Endodermal cell (in vitro differentiated cells): ENCODE measurements at regions not wholly inside any gene's neighbourhood (a gene's known extent, or its start where the extent isn't known, plus 50 kb on each side); places are given as distances from the start of the nearest gene placed in this dataset.
A peak's percentile ranks its signal among the peaks of the same experiment; 100 is the strongest.
"Not testable (repeated sequence)": the region's sequence is repeated elsewhere in the genome, so short reads cannot be mapped to it uniquely, and the experiment has no call there.

Experiments
- DNase-seq: peaks from one replicate; pipeline ENCODE4 v3.0.0-alpha.2; 2017
- H3K27ac ChIP-seq: 2 replicates; pipeline ENCODE4 v1.5.1; 2013; ENCODE audit warnings: mild to moderate bottlenecking, low read depth, low read length, moderate library complexity
- H3K27me3 ChIP-seq: 2 replicates; pipeline ENCODE4 v1.6.1; 2013; ENCODE audit warnings: mild to moderate bottlenecking, low read length, moderate library complexity; ENCODE audit not compliant: insufficient read depth, control insufficient read depth, poor library complexity, severe bottlenecking
- H3K36me3 ChIP-seq: 2 replicates; pipeline ENCODE4 v1.7.0; 2013; ENCODE audit warnings: mild to moderate bottlenecking, low read length, moderate library complexity; ENCODE audit not compliant: control insufficient read depth, insufficient read depth
- H3K4me1 ChIP-seq: one replicate; pipeline ENCODE4 v1.7.0; 2013; ENCODE audit warnings: low read length; ENCODE audit not compliant: control insufficient read depth, insufficient read depth
- H3K4me3 ChIP-seq: 2 replicates; pipeline ENCODE4 v1.5.1; 2013; ENCODE audit warnings: mild to moderate bottlenecking, low read length, moderate library complexity
- H3K9ac ChIP-seq: 2 replicates; pipeline ENCODE4 v1.6.1; 2013; ENCODE audit warnings: mild to moderate bottlenecking, low read length, moderate library complexity; ENCODE audit not compliant: poor library complexity, severe bottlenecking; ENCODE audit errors: extremely low read depth
- H3K9me3 ChIP-seq: 2 replicates; pipeline ENCODE4 v1.6.1; 2013; ENCODE audit warnings: mild to moderate bottlenecking, low read length, moderate library complexity; ENCODE audit not compliant: control insufficient read depth
- H3K27ac Mint-ChIP-seq: 2 replicates; pipeline ENCODE4 v1.8.0; 2020; ENCODE audit warnings: mixed read lengths
- H3K27me3 Mint-ChIP-seq: 2 replicates; pipeline ENCODE4 v1.8.0; 2021; ENCODE audit warnings: mild to moderate bottlenecking, mixed read lengths; ENCODE audit not compliant: insufficient read depth
- H3K36me3 Mint-ChIP-seq: 2 replicates; pipeline ENCODE4 v1.8.0; 2020; ENCODE audit warnings: low read depth, mixed read lengths
- H3K4me1 Mint-ChIP-seq: 2 replicates; pipeline ENCODE4 v1.8.0; 2020; ENCODE audit warnings: mixed read lengths
- H3K4me3 Mint-ChIP-seq: 2 replicates; pipeline ENCODE4 v1.8.0; 2020; ENCODE audit warnings: mild to moderate bottlenecking, moderate library complexity, mixed read lengths
- H3K9me3 Mint-ChIP-seq: 2 replicates; pipeline ENCODE4 v1.8.0; 2020; ENCODE audit warnings: mild to moderate bottlenecking, mixed read lengths
- WGBS, 2 experiments: methylation state at CpG; one replicate each; pipeline versions ENCODE4 v1.1.5 to v1.1.7; 2013; ENCODE audit warnings: missing lambda C conversion rate in 2 of 2, mixed read lengths in 1 of 2; ENCODE audit not compliant: insufficient coverage in 1 of 2, insufficient read length in 1 of 2; 5-methylcytosine and 5-hydroxymethylcytosine counted together
- TF ChIP-seq, protein P1 (sequence below): fragments of 200-600 bp; sonication (generic); conservative IDR thresholded peaks from 2 replicates; pipeline ENCODE4 v1.5.0; 2021; ENCODE audit warnings: antibody characterized with exemption, mild to moderate bottlenecking

DNA sequence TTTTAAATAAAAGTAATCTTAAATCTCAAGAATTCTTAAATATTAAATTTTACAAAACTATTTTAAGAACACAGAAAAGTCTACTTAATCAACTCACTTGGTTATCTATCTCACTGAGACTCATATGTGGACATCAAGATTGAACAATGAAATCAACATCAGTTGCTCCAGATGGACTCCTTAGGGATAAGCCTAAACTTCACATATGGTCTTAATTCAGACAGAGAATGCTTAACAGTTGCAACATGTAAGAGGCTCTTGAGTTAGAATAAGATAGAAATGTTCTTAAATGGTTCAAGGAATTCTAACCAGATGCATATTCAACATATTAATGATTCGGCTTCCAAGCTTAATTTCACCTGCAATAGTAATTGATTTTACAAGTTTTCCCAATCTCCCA lies 1730.9 kb downstream of the PCDH9 start:
- H3K9ac ChIP-seq, result no peak overlapping the region
- 94 to 100% methylated on average over 1 of the region's 1 CpG for WGBS, 2 experiments
- Mint-ChIP-seq H3K27ac (no peak overlapping the region), H3K4me1 (no peaks in the 10 kb centered on the region), H3K36me3 (no peaks in the 10 kb centered on the region), H3K4me3 (no peak overlapping the region), H3K27me3 (no peaks in the 10 kb centered on the region), H3K9me3 (no peaks in the 10 kb centered on the region)
- no peak overlapping the region for H3K27ac ChIP-seq
- H3K4me3 ChIP-seq, result no peak overlapping the region
- no peaks in the 10 kb centered on the region for H3K27me3 ChIP-seq
- no peak for DNase-seq
- no peaks in the 10 kb centered on the region for H3K9me3 ChIP-seq
- TF ChIP-seq, protein P1, sequence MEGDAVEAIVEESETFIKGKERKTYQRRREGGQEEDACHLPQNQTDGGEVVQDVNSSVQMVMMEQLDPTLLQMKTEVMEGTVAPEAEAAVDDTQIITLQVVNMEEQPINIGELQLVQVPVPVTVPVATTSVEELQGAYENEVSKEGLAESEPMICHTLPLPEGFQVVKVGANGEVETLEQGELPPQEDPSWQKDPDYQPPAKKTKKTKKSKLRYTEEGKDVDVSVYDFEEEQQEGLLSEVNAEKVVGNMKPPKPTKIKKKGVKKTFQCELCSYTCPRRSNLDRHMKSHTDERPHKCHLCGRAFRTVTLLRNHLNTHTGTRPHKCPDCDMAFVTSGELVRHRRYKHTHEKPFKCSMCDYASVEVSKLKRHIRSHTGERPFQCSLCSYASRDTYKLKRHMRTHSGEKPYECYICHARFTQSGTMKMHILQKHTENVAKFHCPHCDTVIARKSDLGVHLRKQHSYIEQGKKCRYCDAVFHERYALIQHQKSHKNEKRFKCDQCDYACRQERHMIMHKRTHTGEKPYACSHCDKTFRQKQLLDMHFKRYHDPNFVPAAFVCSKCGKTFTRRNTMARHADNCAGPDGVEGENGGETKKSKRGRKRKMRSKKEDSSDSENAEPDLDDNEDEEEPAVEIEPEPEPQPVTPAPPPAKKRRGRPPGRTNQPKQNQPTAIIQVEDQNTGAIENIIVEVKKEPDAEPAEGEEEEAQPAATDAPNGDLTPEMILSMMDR, result no peak
- no peaks in the 10 kb centered on the region for H3K4me1 ChIP-seq
- H3K36me3 ChIP-seq, result no peaks in the 10 kb centered on the region

DNA sequence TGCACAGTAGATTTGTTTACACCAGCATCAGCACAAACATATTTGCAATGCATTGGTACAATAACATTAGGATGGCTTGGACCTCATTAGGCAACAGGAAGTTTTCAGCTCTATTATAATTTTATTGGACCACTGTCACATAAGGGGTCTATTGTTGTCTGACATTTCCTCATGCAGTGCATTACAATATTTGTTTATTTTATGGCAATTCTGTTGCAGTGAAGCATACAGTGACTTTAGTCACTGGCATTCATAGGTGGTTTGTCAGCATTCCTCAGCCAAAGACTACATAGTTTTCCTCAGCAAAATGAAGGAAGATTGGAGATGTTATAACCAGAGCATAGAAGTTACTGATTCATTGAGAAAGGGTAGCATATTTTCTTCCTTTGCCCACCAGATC lies 1732.9 kb downstream of the PCDH9 start:
- no peaks in the 10 kb centered on the region for H3K36me3 ChIP-seq
- DNase-seq, result no peak
- Mint-ChIP-seq H3K27me3 (no peaks in the 10 kb centered on the region), H3K9me3 (no peaks in the 10 kb centered on the region), H3K4me1 (no peaks in the 10 kb centered on the region), H3K36me3 (no peaks in the 10 kb centered on the region), H3K27ac (no peak overlapping the region), H3K4me3 (no peak overlapping the region)
- H3K27me3 ChIP-seq, result no peaks in the 10 kb centered on the region
- H3K4me3 ChIP-seq, result no peak overlapping the region
- TF ChIP-seq, protein P1, result no peak
- no peak overlapping the region for H3K27ac ChIP-seq
- no peak overlapping the region for H3K9ac ChIP-seq
- H3K4me1 ChIP-seq, result no peaks in the 10 kb centered on the region
- H3K9me3 ChIP-seq, result no peaks in the 10 kb centered on the region

DNA sequence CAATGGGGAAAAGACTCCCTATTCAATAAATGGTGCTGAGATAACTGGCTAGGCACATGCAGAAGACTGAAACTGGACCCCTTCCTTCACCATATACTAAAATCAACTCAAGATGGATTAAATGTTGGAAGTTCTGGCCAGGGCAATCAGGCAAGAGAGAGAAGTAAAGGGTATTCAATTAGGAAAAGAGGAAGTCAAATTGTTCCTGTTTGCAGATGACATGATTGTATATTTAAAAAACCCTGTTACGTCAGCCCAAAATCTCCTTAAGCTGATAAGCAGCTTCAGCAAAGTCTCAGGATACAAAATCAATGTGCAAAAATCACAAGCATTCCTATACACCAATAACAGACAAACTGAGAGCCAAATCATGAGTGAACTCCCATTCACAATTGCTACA lies 1739.4 kb downstream of the PCDH9 start:
- H3K27ac Mint-ChIP-seq, H3K36me3 Mint-ChIP-seq, DNase-seq, H3K4me1 ChIP-seq, H3K4me1 Mint-ChIP-seq, H3K27ac ChIP-seq, H3K9me3 ChIP-seq, H3K27me3 Mint-ChIP-seq, H3K9ac ChIP-seq, H3K36me3 ChIP-seq, H3K9me3 Mint-ChIP-seq, H3K4me3 ChIP-seq, H3K27me3 ChIP-seq, H3K4me3 Mint-ChIP-seq: not testable (repeated sequence)
- WGBS, 2 experiments, result 93% methylated on average over 1 of the region's 1 CpG; no CpG with 5 or more reads in 1 of the 2 experiments

DNA sequence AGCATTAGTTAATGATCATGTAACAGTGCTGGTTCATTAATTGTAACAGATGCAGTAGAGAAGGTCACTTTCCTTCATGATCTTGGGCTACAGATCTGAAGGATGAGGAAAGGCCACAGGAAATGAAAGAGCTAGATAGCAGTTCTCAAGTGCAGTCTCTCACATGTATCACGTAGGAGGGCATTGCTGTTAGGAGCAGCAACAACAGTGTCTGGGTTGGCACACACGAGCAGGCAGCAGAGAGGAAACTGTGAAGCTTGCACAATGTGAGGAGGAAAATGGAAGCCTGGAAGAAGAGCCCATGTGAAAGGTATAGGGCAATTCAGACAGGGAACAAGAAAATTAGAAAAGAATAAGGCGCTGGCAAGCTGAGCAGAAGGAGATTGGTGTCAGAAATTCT lies 1741.5 kb downstream of the PCDH9 start:
- TF ChIP-seq, protein P1, result no peak
- 85 to 89% methylated on average over 3 of the region's 3 CpGs for WGBS, 2 experiments
- Mint-ChIP-seq H3K36me3 (no peaks in the 10 kb centered on the region), H3K4me1 (no peaks in the 10 kb centered on the region), H3K4me3 (no peak overlapping the region), H3K27ac (no peak overlapping the region), H3K27me3 (peaks cover 5% of the 10 kb centered on the region), H3K9me3 (peaks cover 3% of the 10 kb centered on the region)
- Histone ChIP-seq H3K27ac (no peak overlapping the region), H3K4me3 (no peak overlapping the region), H3K36me3 (no peaks in the 10 kb centered on the region), H3K9ac (no peak overlapping the region), H3K4me1 (no peaks in the 10 kb centered on the region), H3K27me3 (no peaks in the 10 kb centered on the region), H3K9me3 (no peaks in the 10 kb centered on the region)
- peak; percentile 30 for DNase-seq
